ENCODE measurements at regions not wholly inside any gene's neighbourhood (a gene's known extent, or its start where the extent isn't known, plus 50 kb on each side); places are given as distances from the start of the nearest gene placed in this dataset.

- no peak for DNase-seq (ENCODE audit: low read depth)
- H3K4me3 ChIP-seq (ENCODE audit: low read depth, low read length), result no peak overlapping the region
- TF ChIP-seq MYC (IDR thresholded peaks at IDR 0.05; ENCODE audit: low read depth, low read length) (no peak), POLR2A (IDR thresholded peaks at IDR 0.05; ENCODE audit: extremely low read depth, insufficient read length) (no peak)
- TF ChIP-seq, protein P1, sequence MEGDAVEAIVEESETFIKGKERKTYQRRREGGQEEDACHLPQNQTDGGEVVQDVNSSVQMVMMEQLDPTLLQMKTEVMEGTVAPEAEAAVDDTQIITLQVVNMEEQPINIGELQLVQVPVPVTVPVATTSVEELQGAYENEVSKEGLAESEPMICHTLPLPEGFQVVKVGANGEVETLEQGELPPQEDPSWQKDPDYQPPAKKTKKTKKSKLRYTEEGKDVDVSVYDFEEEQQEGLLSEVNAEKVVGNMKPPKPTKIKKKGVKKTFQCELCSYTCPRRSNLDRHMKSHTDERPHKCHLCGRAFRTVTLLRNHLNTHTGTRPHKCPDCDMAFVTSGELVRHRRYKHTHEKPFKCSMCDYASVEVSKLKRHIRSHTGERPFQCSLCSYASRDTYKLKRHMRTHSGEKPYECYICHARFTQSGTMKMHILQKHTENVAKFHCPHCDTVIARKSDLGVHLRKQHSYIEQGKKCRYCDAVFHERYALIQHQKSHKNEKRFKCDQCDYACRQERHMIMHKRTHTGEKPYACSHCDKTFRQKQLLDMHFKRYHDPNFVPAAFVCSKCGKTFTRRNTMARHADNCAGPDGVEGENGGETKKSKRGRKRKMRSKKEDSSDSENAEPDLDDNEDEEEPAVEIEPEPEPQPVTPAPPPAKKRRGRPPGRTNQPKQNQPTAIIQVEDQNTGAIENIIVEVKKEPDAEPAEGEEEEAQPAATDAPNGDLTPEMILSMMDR (IDR thresholded peaks at IDR 0.05; ENCODE audit: low read depth, low read length), result no peak
- TF ChIP-seq, protein P2, sequence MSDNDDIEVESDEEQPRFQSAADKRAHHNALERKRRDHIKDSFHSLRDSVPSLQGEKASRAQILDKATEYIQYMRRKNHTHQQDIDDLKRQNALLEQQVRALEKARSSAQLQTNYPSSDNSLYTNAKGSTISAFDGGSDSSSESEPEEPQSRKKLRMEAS (IDR thresholded peaks at IDR 0.05; ENCODE audit: low read depth, low read length), result no peak
Measured at GRCh38 chr5:68593211-68593671, 377.7 kb downstream of the PIK3R1 start.

- TF ChIP-seq, protein P2 (IDR thresholded peaks at IDR 0.05; ENCODE audit: low read depth, low read length), result no peak
- TF ChIP-seq POLR2A (IDR thresholded peaks at IDR 0.05; ENCODE audit: extremely low read depth, insufficient read length), result no peak
- DNase-seq (ENCODE audit: low read depth), result no peak
- H3K4me3 ChIP-seq (ENCODE audit: low read depth, low read length), result no peak overlapping the region
Measured at GRCh38 chr5:68612972-68613371, 397.4 kb downstream of the PIK3R1 start.

GRCh38 chr5:68618501-68618900, 402.9 kb downstream of the PIK3R1 start:
- H3K4me3 ChIP-seq (ENCODE audit: low read depth, low read length), result no peak overlapping the region
- no peak for DNase-seq (ENCODE audit: low read depth)
- no peak for TF ChIP-seq POLR2A (IDR thresholded peaks at IDR 0.05; ENCODE audit: extremely low read depth, insufficient read length)
- TF ChIP-seq, protein P1 (IDR thresholded peaks at IDR 0.05; ENCODE audit: low read depth, low read length), result no peak

GRCh38 chr5:68627001-68627400, 411.4 kb downstream of the PIK3R1 start:
- no peak for DNase-seq (ENCODE audit: low read depth)
- TF ChIP-seq, protein P2 (IDR thresholded peaks at IDR 0.05; ENCODE audit: low read depth, low read length), result no peak
- TF ChIP-seq, protein P1 (IDR thresholded peaks at IDR 0.05; ENCODE audit: low read depth, low read length), result no peak
- no peak for TF ChIP-seq POLR2A (IDR thresholded peaks at IDR 0.05; ENCODE audit: extremely low read depth, insufficient read length)
- TF ChIP-seq MYC (IDR thresholded peaks at IDR 0.05; ENCODE audit: low read depth, low read length), result no peak

GRCh38 chr5:68628082-68628814, 412.7 kb downstream of the PIK3R1 start:
- TF ChIP-seq MYC (IDR thresholded peaks at IDR 0.05; ENCODE audit: low read depth, low read length) (no peak), POLR2A (IDR thresholded peaks at IDR 0.05; ENCODE audit: extremely low read depth, insufficient read length) (no peak)
- TF ChIP-seq, protein P1 (IDR thresholded peaks at IDR 0.05; ENCODE audit: low read depth, low read length), result no peak
- TF ChIP-seq, protein P2 (IDR thresholded peaks at IDR 0.05; ENCODE audit: low read depth, low read length), result no peak
- no peak for DNase-seq (ENCODE audit: low read depth)
- H3K4me3 ChIP-seq (ENCODE audit: low read depth, low read length), result no peak overlapping the region

More at GRCh38 chr5:68627001-68627400, 411.4 kb downstream of the PIK3R1 start:
- H3K4me3 ChIP-seq (ENCODE audit: low read depth, low read length), result no peak overlapping the region

- no peak overlapping the region for H3K4me3 ChIP-seq (ENCODE audit: low read depth, low read length)
- TF ChIP-seq MYC (IDR thresholded peaks at IDR 0.05; ENCODE audit: low read depth, low read length) (no peak), POLR2A (IDR thresholded peaks at IDR 0.05; ENCODE audit: extremely low read depth, insufficient read length) (no peak)
- TF ChIP-seq, protein P2 (IDR thresholded peaks at IDR 0.05; ENCODE audit: low read depth, low read length), result no peak
- TF ChIP-seq, protein P1 (IDR thresholded peaks at IDR 0.05; ENCODE audit: low read depth, low read length), result no peak
- no peak for DNase-seq (ENCODE audit: low read depth)
Measured at GRCh38 chr5:68630354-68630753, 414.8 kb downstream of the PIK3R1 start.
